Activated effector memory CD4-positive, alpha-beta T cell treated with anti-CD3 and anti-CD28 coated beads, Interleukin-2, amount 50 U/mL, for 16 hours (primary cell): ENCODE measurements at regions not wholly inside any gene's neighbourhood (a gene's known extent, or its start where the extent isn't known, plus 50 kb on each side); places are given as distances from the start of the nearest gene placed in this dataset.
A peak's percentile ranks its signal among the peaks of the same experiment; 100 is the strongest.

ENCODE experiments used
- DNase-seq: peaks from one replicate; pipeline ENCODE4 v3.0.0-alpha.2; 2020

DNA sequence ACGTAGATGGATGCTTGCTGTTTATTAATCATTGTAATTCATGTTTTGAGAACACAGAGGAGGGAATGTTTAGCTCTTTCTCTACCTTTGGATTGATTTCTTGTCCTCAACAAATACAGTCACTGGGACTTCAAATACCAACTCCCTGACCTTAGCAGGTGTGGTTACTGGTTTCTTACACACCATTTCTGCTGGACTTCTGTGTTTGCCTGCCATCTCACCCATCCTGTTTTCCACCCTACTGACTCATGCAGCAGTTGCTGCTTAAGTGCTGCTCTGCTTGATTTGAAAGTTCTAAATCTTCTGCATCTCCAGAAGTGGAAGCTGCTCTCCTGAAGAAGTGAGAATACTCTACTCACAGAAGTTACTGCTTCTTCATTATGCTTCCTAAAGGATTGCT is 170.3 kb downstream of the ZPLD1 start:
- DNase-seq, result no peak

- DNase-seq, result no peak
Measured at GRCh38 chr3:102608875-102609274, 174.1 kb downstream of the ZPLD1 start.

- no peak for DNase-seq
Measured at GRCh38 chr3:102614021-102614569, 179.3 kb downstream of the ZPLD1 start.

DNA sequence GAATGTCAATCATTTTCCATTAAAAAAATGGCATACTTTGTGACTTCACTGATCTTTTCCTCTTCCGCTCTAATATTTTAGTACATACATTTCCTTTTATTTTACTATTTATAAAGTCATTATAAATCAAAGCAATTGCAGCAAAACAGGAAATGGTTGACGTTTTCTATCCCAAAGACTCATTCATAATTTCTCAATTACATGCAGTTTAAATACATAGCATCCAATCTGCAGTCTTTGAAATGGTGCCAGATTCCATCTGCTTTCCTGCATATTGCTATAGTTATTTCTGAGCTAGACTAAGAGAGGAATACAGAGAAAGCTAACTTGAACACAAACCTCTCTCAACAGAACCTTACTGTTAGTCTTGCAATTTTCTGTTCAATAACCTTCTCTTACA is 179.8 kb downstream of the ZPLD1 start:
- no peak for DNase-seq

DNA sequence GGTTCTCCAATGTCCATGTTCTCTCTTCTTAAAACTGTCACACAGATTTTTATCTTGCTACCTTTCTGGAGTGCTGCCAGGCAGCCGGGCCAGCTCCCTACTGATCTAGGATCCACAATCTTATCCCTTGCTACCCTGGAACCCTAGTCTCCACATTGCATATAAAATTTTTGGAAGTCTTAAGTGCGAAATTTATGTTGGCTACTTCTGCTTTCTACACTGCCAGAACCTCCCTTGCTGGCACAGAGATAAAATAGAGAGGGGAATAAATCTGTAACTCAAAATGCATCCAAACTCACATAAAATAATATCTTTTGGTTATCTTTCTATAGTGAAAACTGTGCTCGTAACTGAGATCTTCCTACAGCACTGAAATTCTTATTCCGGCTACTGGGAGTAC is 182.6 kb downstream of the ZPLD1 start:
- DNase-seq, result no peak

- DNase-seq, result no peak
Measured at GRCh38 chr3:102619361-102619760, 184.5 kb downstream of the ZPLD1 start.

DNA sequence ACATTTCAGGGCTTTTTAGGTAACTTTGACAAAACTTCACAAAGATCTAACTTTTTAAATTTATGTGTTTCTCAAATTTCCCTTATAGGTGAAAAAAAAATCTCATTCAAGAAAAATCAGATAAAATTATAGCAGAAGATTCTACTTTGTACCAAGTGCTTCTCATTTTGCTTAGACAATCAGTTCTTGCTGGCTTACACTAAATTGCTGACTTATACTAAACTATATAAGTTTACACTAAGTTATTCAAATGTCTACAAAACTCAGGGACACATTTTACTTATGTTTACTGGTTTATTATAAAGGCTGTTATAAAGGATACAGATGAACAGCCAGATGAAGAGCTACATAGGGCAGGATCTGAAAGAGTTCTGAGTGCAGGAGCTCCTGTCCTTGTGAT is 195.1 kb downstream of the ZPLD1 start:
- DNase-seq, result no peak

DNA sequence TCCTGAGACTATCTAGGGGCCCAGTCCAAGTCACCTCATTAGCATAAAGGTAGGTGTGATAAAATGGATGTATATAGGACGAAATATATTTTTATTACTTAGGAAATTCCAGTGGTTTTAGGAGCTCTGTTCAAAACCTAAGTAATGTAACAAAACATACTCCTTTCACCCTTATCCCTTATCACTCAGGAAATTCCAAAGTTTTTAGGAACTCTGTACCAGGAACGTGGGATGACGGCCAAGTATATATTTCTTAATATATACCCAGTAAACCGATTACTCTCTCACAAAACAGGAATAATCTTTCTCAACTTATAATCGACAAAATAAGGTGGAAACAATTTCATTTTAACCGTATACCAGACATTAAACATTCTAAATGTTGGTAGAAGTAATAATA is 195.7 kb downstream of the ZPLD1 start:
- DNase-seq, result no peak

DNA sequence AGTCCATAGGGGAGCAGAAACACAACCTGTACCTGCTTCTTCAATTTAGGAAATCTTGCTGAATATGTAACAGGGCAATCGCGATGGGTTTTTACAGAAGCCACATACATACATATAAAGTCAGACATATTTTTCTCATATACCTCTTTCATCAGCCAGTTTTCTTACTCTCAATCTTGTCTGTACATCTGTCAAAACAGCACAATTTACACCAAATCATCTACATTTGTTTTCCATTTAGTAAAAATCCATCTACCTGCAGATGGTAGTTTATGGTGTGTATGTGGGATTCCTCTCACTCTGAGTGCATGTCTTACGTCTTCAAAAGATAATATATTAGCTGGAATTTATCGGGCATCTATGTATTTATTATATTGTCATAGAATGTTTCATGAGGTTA is 208.7 kb downstream of the ZPLD1 start:
- no peak for DNase-seq

- DNase-seq, result no peak
Measured at GRCh38 chr3:102646557-102646956, 211.7 kb downstream of the ZPLD1 start.

- DNase-seq, result no peak
Measured at GRCh38 chr3:102660653-102661052, 225.8 kb downstream of the ZPLD1 start.

GRCh38 chr3:102661707-102662497 is 227.1 kb downstream of the ZPLD1 start:
- no peak for DNase-seq

GRCh38 chr3:102662498-102662772 is 227.6 kb downstream of the ZPLD1 start:
- DNase-seq, result no peak

- DNase-seq, result no peak
Measured at GRCh38 chr3:102664126-102664525, 229.3 kb downstream of the ZPLD1 start.

- DNase-seq, result no peak
Measured at GRCh38 chr3:102665183-102665582, 230.4 kb downstream of the ZPLD1 start.

DNA sequence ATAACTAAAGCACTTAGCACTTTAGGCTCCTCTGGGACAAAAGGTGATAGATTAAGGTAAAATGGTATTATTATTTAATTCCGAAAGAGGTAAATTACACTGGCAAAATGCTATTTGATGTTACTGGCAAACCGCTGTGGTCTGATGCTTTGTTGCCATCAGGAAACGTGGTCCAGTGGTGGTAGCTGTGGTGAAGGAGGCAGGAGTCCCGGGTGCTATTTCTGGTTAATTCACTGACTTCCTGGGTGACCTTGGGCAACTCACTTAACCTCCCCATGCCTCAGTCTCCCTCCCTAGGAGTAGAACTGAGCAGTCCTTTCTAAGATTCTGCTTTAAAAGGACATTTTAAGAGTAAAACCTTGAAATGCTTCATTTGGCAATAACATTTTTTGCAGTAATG is 233.4 kb downstream of the ZPLD1 start:
- DNase-seq, result no peak

GRCh38 chr3:102670986-102671385 is 236.2 kb downstream of the ZPLD1 start:
- no peak for DNase-seq

DNA sequence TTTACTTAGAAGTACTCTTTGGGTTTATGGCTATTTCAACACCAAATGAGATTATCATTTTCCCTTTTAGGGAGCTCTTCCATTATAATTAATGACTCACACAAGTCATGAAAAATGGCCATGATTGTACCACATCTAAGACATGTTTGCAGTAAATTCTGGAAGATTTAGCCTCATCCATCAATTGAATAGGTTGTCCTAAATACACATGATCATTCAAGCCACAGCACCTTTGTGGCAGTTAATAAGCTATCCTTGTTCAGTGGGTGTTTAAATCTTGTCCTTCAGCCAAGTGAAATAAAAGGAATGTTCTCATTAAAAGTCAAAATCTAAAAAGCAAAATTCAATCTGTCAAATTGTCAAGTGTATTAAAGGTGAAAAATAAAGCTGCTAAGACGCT is 237.5 kb downstream of the ZPLD1 start:
- no peak for DNase-seq

DNA sequence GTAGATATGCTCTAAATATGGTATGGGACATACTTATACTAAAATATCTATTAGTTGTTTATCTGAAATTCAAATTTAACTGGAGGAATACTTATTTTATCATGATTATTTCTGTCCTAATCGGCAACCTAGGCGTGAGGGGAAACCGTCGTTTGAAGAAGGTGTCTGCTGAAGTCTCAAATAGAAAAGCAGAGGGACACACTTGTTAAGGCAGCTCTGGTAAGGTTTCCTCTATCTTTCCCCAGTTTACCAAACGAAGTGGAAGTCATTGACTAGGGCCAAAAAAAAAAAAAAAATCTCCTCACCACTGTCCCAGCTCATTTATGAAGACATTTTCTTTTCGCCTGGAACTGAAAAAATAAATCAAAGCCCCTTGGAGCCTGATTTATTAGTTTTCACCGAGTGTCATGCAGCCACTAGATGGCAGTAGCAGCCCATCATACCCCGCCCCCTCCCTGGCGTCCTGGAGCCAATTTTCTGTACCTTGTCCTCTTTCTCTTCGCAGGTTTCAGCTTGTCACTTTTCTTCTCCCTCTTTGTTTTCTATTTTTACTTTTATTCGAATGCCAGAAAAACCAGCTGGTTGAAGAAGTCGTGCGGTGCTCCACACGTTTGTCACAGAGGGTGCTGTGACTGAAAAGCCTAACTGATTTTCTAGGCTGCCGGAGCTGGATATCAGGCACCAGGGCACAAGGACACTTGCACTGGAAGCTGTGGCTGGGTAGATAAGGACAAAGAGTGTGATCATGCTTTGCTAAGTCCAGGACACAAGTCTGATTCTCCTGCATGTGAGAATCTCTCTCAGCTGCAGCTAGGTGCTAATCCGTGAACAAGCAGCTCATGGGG is 238.7 kb downstream of the ZPLD1 start:
- DNase-seq, result peak; percentile 83

- no peak for DNase-seq
Measured at GRCh38 chr3:102674284-102674683, 239.5 kb downstream of the ZPLD1 start.

GRCh38 chr3:102676424-102676823 is 241.6 kb downstream of the ZPLD1 start:
- DNase-seq, result no peak

- no peak for DNase-seq
Measured at GRCh38 chr3:102682741-102683140, 247.9 kb downstream of the ZPLD1 start.

DNA sequence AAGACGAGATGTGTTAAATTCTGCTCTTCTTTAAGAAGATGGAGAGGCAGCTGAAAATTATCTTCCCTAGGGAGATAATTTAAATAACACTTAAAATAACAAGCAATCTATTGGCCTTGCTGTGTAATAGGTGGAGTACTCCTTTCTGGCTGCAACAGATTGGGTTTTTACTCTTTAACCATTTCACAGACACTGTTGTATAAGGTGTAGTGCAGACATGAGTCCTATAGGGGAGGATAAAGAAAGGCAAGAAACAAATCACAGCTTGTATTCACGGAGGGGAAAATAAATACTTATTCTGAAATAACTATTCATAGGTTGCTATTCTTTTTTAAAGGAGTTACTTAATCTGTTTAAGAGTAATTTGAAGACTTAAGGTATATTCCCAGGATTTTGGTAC is 252.0 kb downstream of the ZPLD1 start:
- no peak for DNase-seq

DNA sequence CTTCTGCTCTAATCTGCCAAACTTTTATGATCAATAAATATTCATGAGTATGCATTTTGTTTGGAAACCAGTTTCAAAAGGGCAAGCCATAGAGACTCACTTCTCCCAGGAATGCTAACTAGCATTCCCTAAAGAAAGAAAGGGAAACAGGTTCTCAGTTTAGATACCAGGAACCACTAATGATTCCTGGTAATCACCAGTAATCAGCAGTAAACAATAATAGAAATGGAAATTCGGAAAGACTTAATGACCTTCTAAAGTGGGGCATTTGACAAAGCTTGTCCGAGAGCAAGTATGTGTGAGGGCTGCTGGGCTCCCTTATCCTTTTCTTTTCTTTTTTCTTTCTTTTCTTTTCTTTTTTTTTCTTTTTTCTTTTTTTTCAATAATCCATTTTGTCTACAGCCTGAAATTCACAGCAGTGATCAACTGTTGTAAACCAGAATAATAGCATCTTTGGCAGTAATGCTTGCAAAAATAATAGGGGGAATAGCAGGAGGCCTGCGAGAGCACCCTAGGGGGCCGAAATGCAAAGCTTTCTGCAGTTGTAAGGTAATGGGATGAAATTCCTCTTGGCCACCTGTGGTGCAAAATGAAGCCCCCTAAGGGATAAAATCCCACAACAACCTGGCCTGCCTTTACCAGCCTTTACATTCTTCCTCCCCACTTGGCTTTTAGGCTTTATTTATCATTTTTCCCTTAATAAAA is 253.2 kb downstream of the ZPLD1 start:
- DNase-seq, result no peak
